HG02870 (cell line): ENCODE measurements at regions not wholly inside any gene's neighbourhood (a gene's known extent, or its start where the extent isn't known, plus 50 kb on each side); places are given as distances from the start of the nearest gene placed in this dataset.
"Not testable (repeated sequence)": the region's sequence is repeated elsewhere in the genome, so short reads cannot be mapped to it uniquely, and the experiment has no call there.

ENCODE experiments used
- ATAC-seq: cut with Tn5 transposase; IDR thresholded peaks from one replicate; pipeline ENCODE4 v1.9.1; 2021; ENCODE audit warnings: mild to moderate bottlenecking, moderate library complexity; ENCODE audit not compliant: unreplicated experiment

GRCh38 chr16:49003022-49003421 lies 278.6 kb downstream of the CBLN1 start:
- ATAC-seq: no peak

- no peak for ATAC-seq
Measured at GRCh38 chr16:49000594-49000993, 281.0 kb downstream of the CBLN1 start.

DNA sequence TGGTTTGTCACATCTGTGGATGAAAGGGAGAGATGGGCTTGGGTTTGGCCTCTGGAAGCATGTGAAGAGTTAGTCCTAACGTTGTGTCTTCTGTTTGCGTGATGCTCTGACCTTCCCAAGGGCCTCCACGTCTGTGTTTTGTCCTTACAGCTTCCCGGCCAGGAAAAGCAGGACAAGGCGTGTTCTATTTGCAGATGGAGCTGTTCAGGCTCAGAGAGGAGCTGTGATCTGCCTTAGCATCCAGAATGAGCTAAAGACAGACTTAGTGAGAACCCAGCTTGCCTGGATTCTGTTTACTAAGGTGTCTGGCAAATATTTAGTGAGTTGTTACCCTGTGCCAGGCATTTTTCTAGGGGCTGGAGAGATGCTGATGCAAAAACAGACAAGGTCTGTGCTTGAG lies 282.1 kb downstream of the CBLN1 start:
- no peak for ATAC-seq

- ATAC-seq: no peak
Measured at GRCh38 chr16:48999044-48999443, 282.6 kb downstream of the CBLN1 start.

DNA sequence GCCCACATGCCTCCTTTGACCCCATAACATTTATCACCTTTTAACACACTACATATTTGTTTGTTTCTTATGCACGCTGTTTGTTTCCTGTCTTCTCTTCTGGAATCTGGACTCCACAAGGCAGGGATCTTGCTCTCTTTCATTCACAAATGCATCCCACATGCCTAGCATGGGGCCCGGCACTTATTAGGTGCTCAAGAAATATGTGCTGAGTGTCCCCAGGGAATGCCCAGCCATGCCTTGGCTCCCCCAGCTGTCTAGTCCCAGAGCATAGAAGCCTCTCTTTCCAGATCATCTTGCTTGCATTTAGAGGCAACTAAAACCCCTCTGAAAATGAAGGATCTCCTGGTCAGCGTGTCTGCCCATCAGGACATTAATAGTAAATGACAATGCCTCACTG lies 283.7 kb downstream of the CBLN1 start:
- ATAC-seq: no peak

- no peak for ATAC-seq
Measured at GRCh38 chr16:48997081-48997615, 284.5 kb downstream of the CBLN1 start.

GRCh38 chr16:48978501-48978900 lies 303.1 kb downstream of the CBLN1 start:
- no peak for ATAC-seq

- no peak for ATAC-seq
Measured at GRCh38 chr16:48972236-48972635, 309.4 kb downstream of the CBLN1 start.

GRCh38 chr16:48971571-48972077 lies 310.0 kb downstream of the CBLN1 start:
- ATAC-seq: no peak

DNA sequence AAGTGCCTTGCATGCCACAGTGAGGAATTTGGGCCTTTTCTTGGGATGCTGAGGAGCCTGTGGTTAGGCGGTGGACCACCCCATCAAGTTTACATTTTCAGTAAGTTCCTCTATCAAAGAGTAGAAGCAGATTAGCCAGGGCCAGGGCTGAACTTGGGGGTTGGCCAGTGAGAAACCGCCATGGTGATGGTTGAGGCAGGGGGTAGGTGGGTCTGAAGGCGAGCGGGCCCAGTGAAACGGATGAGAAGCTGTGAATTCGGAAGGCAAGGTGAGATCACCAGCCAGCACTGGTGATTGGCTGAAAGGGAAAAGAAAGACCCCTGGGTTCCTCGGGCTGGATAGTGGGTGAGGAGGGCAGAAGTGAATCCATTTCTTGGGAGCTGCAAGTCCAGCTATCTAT lies 311.4 kb downstream of the CBLN1 start:
- no peak for ATAC-seq

DNA sequence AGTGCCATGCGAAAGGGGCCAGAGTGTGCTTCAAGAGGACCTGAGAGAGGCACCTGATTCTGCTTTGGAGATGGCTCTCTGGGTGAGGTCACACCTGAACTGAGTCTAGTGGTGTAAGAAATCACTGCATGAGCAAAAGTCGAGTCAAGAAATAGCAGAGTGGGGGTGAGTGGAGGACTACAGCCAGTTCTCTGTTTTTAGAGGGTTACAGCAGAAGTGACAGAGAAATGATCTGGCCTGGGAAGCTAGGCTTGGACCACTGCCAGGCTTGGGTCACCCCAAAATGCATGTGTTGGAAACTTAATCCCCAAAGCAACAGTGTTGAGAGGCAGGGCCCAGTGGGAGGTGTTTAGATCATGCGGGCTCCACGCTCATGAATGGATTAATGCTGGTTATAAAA lies 312.0 kb downstream of the CBLN1 start:
- ATAC-seq: no peak

DNA sequence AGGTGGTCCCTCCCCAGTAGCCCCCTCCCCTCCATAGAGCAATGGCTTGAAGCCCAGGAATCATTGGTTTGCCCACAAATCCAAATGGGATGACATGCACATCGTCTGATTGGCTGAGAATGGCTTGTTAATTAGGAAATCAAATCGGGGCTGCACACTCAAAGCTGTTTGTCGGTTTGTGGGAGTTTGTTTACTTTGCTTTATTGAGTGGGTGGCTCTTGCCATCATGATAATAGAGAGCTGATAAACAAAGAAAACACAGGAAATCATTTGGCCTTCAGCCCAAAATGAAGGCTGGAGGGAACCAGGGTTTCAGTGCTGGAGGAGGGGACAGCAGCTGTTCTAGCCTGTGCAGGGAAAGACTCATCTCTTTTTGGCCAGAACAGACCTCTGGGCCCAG lies 316.3 kb downstream of the CBLN1 start:
- no peak for ATAC-seq

GRCh38 chr16:48963901-48964615 lies 317.6 kb downstream of the CBLN1 start:
- no peak for ATAC-seq

DNA sequence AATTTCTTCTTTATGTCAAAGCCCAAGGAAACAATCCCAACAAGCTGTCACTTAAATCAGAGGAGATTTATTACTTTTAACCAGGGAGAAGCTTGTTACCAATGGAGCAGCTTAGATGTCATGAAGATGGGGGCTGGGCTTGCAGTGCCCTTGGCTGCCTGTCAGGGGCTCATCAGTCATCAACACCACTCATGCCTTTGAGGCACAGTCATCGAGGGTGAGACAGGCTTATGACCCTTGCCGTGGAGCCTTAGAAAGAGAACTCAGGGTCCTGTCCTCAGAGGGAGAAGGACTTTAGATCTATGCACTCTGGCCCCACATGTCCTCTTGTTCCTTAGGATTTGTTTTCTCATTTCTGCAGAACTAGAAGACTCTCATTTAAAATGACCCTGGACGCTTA lies 318.3 kb downstream of the CBLN1 start:
- no peak for ATAC-seq

DNA sequence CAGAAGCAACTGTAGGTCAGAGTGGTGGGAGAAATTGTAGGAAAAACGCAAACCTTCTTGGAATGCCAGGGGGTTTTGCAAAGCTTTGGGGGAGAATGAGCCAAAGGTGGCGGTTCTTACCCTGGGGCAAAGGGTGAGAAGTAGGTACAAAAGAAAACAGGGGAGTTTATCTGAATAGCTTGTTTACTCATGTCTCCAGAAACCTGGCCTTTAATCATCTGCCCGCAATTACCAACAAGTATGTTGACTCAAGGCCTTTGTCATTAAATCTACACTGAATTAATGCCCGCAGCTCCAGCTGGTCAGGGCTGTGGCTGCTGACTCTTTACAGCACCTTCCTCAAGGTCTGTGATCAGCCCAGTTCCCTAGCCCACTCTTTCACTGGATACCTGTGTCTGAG lies 320.1 kb downstream of the CBLN1 start:
- no peak for ATAC-seq

DNA sequence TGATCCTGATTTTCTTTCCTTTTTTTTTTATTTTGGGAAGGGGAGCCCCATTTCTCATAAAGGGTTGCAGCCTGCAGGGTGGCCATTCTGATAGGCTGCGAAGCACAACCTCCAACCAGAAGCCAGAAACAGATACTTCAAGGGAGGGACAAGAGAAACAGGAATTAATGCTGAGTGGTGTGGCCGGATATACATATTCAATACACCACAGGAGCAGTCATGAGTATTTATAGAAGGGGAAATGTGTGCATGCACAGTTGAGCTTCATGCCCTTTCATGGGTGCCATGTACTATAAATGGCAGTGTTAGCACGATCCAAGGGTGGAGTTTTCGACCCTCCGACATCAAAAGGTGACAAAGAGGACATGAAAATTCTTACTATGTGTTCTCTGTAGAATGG lies 320.8 kb downstream of the CBLN1 start:
- no peak for ATAC-seq

DNA sequence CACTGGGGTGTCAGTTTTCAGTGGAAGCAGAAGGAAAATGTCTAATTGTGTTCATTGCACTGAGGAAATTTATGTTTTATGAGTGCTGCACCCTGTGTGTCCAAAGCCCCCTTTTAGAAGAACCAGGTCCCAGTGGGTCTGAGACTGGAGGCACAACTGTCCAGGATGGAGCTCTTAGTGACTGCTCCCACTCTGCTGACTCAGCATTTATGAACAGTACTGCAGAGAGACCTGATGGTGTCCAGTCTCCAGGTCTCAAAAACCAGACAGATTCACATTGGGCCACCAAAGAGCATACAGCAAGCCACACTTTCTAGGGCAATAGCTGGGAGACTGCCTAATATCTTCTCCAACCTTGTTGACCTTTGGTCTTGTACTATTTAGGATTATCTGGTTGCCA lies 321.9 kb downstream of the CBLN1 start:
- no peak for ATAC-seq

DNA sequence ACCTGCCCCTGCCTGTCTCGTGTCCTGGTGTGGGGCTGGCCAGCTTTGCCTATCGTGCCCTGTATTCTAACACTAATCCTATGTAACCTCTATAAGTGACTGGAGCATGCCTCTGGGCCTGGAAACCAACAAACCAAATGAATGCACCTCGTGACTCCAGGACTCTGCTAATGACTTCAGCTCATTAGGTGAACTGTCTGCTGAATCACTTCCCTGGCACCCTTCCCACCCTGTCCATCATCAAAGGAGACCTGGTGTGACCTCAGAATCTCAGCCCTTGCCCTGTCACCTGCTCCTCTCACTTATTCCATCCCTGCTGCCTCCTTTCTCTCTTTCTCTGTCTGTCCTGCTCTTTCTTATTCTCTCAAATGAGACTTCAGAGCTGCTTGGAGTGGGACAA lies 322.4 kb downstream of the CBLN1 start:
- ATAC-seq: no peak

- no peak for ATAC-seq
Measured at GRCh38 chr16:48958681-48959080, 323.0 kb downstream of the CBLN1 start.

DNA sequence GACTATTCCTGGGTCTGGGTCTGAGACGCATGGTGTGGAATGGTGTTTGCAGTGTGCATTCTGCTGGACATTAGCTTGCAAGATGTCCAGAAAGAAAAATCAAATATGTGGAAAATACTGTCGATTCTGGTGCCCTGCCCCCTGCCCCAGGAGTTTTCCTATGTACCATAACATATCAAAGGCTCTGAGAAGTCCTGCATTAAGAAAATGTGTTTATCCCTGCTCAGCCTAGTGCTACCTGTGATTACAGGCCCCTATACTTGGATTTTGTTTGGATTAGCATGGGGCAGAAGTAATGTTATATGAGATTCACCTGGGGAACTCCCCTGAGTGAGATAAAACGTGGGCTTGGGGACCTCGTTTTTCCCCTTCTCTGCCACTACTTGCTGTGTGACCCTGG lies 325.0 kb downstream of the CBLN1 start:
- ATAC-seq: no peak

GRCh38 chr16:48955837-48956236 lies 325.8 kb downstream of the CBLN1 start:
- ATAC-seq: no peak

DNA sequence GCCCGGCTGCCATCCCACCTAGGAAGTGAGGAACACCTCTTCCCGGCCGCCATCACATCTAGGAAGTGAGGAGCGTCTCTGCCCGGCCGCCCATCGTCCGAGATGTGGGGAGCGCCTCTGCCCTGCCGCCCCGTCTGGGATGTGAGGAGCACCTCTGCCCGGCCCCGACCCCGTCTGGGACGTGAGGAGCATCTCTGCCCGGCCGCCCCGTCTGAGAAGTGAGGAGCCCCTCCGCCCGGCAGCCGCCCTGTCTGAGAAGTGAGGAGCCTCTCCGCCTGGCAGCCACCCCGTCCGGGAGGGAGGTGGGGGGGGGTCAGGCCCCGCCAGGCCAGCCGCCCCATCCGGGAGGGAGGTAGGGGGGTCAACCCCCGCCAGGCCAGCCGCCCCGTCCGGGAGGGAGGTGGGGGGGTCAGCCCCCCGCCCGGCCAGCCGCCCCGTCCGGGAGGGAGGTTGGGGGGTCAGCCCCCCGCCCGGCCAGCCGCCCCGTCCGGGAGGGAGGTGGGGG lies 330.0 kb downstream of the CBLN1 start:
- not testable (repeated sequence) for ATAC-seq

DNA sequence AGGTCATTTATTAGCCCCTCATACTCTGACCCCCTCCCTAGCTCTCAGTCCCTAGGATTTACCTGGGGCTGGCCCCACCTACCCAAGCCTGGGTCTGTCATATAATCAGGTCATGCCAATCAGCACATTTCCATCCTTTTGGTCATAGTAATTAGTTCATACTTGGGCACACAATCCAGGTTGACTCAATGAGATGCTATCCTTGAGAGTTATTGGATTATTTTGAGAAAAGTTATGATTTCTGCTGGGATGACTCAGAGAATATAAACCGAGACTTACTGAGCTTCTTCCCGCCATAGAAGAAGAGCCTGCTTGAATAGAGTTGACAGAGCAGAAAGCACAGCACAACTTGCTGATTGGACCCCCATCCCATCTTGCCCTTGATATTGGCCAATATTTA lies 331.5 kb downstream of the CBLN1 start:
- ATAC-seq: no peak
